ENCODE measurements at regions not wholly inside any gene's neighbourhood (a gene's known extent, or its start where the extent isn't known, plus 50 kb on each side); places are given as distances from the start of the nearest gene placed in this dataset.

GRCh38 chr6:126432564-126432963 lies 92.6 kb downstream of the CENPW start:
- H2AFZ ChIP-seq (ENCODE audit: low read depth), result no peak overlapping the region
- TF ChIP-seq CTCF (conservative IDR thresholded peaks at IDR 0.05; ENCODE audit: low read depth, low read length), result no peak
- no peak overlapping the region for H3K4me2 ChIP-seq
- H3K9ac ChIP-seq, result no peak overlapping the region
- H4K20me1 ChIP-seq (ENCODE audit: insufficient read depth), result no peaks in the 10 kb centered on the region
- H3K4me3 ChIP-seq (IDR thresholded peaks at IDR 0.05; ENCODE audit: insufficient read depth, low read depth, low read length), result no peak overlapping the region
- no peaks in the 10 kb centered on the region for H3K4me1 ChIP-seq (ENCODE audit: low read depth, poor library complexity, severe bottlenecking)
- no peaks in the 10 kb centered on the region for H3K79me2 ChIP-seq (ENCODE audit: insufficient read depth, low read depth)
- H3K27me3 ChIP-seq (ENCODE audit: insufficient read depth, low read depth), result no peaks in the 10 kb centered on the region
- no peak overlapping the region for H3K27ac ChIP-seq
- H3K36me3 ChIP-seq (ENCODE audit: insufficient read depth), result no peaks in the 10 kb centered on the region

- no peaks in the 10 kb centered on the region for H3K4me1 ChIP-seq (ENCODE audit: low read depth, poor library complexity, severe bottlenecking)
- H3K36me3 ChIP-seq (ENCODE audit: insufficient read depth), result no peaks in the 10 kb centered on the region
- no peak overlapping the region for H2AFZ ChIP-seq (ENCODE audit: low read depth)
- no peaks in the 10 kb centered on the region for H4K20me1 ChIP-seq (ENCODE audit: insufficient read depth)
- H3K79me2 ChIP-seq (ENCODE audit: insufficient read depth, low read depth), result no peaks in the 10 kb centered on the region
- no peak overlapping the region for H3K9ac ChIP-seq
- H3K27me3 ChIP-seq (ENCODE audit: insufficient read depth, low read depth), result no peaks in the 10 kb centered on the region
- TF ChIP-seq CTCF (conservative IDR thresholded peaks at IDR 0.05; ENCODE audit: low read depth, low read length), result no peak
- no peak overlapping the region for H3K4me3 ChIP-seq (IDR thresholded peaks at IDR 0.05; ENCODE audit: insufficient read depth, low read depth, low read length)
- H3K27ac ChIP-seq, result no peak overlapping the region
- no peak overlapping the region for H3K4me2 ChIP-seq
Observed at GRCh38 chr6:126433927-126434326, 94.0 kb downstream of the CENPW start.

GRCh38 chr6:126437205-126437604 lies 97.3 kb downstream of the CENPW start:
- TF ChIP-seq CTCF (conservative IDR thresholded peaks at IDR 0.05; ENCODE audit: low read depth, low read length), result no peak
- H4K20me1 ChIP-seq (ENCODE audit: insufficient read depth), result no peaks in the 10 kb centered on the region
- H2AFZ ChIP-seq (ENCODE audit: low read depth), result no peak overlapping the region
- no peak overlapping the region for H3K9ac ChIP-seq
- H3K36me3 ChIP-seq (ENCODE audit: insufficient read depth), result no peaks in the 10 kb centered on the region
- no peaks in the 10 kb centered on the region for H3K4me1 ChIP-seq (ENCODE audit: low read depth, poor library complexity, severe bottlenecking)
- no peak overlapping the region for H3K4me2 ChIP-seq
- H3K79me2 ChIP-seq (ENCODE audit: insufficient read depth, low read depth), result no peaks in the 10 kb centered on the region
- no peak overlapping the region for H3K4me3 ChIP-seq (IDR thresholded peaks at IDR 0.05; ENCODE audit: insufficient read depth, low read depth, low read length)
- H3K27me3 ChIP-seq (ENCODE audit: insufficient read depth, low read depth), result no peaks in the 10 kb centered on the region
- no peak overlapping the region for H3K27ac ChIP-seq

GRCh38 chr6:126439040-126439439 lies 99.1 kb downstream of the CENPW start:
- H3K27ac ChIP-seq, result no peak overlapping the region
- no peak overlapping the region for H3K9ac ChIP-seq
- no peaks in the 10 kb centered on the region for H3K36me3 ChIP-seq (ENCODE audit: insufficient read depth)
- H2AFZ ChIP-seq (ENCODE audit: low read depth), result no peak overlapping the region
- no peaks in the 10 kb centered on the region for H3K79me2 ChIP-seq (ENCODE audit: insufficient read depth, low read depth)
- H3K4me3 ChIP-seq (IDR thresholded peaks at IDR 0.05; ENCODE audit: insufficient read depth, low read depth, low read length), result no peak overlapping the region
- no peaks in the 10 kb centered on the region for H3K4me1 ChIP-seq (ENCODE audit: low read depth, poor library complexity, severe bottlenecking)
- no peak overlapping the region for H3K4me2 ChIP-seq
- H4K20me1 ChIP-seq (ENCODE audit: insufficient read depth), result no peaks in the 10 kb centered on the region
- TF ChIP-seq CTCF (conservative IDR thresholded peaks at IDR 0.05; ENCODE audit: low read depth, low read length), result no peak
- H3K27me3 ChIP-seq (ENCODE audit: insufficient read depth, low read depth), result no peaks in the 10 kb centered on the region

GRCh38 chr6:126440923-126441322 lies 101.0 kb downstream of the CENPW start:
- Histone ChIP-seq H3K79me2 (ENCODE audit: insufficient read depth, low read depth) (no peaks in the 10 kb centered on the region), H3K27me3 (ENCODE audit: insufficient read depth, low read depth) (no peaks in the 10 kb centered on the region), H3K27ac (no peak overlapping the region), H3K4me1 (ENCODE audit: low read depth, poor library complexity, severe bottlenecking) (no peaks in the 10 kb centered on the region), H3K4me2 (no peak overlapping the region), H3K9ac (no peak overlapping the region), H4K20me1 (ENCODE audit: insufficient read depth) (no peaks in the 10 kb centered on the region), H3K4me3 (IDR thresholded peaks at IDR 0.05; ENCODE audit: insufficient read depth, low read depth, low read length) (no peak overlapping the region), H3K36me3 (ENCODE audit: insufficient read depth) (no peaks in the 10 kb centered on the region), H2AFZ (ENCODE audit: low read depth) (no peak overlapping the region)
- no peak for TF ChIP-seq CTCF (conservative IDR thresholded peaks at IDR 0.05; ENCODE audit: low read depth, low read length)
